ENCODE measurements at regions not wholly inside any gene's neighbourhood (a gene's known extent, or its start where the extent isn't known, plus 50 kb on each side); places are given as distances from the start of the nearest gene placed in this dataset.

DNA sequence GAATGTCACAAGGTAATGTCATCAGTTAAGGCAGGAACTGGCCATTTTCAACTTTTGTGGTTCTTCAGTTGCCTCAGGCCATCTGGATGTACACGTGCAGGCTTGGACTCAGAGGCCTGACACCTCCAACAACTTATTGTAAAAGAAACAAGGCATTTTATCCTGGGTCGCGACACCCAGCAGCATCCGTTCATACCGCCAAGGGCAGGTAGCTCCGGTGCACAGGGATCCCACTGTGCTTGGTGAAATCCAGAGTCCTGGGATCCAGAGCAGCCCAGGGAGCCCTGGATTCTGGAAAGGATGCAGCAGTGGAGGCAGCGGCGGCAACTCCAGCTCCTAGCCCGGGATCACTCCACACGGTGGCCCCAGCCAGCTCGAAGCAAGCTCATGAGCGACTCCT is 380.9 kb upstream of the STXBP6 start:
- WGBS, 2 donors, result 86 to 88% methylated on average over 3 to 9 of the region's 12 CpGs
- H3K36me3 ChIP-seq, result no peaks in the 10 kb centered on the region
- DNase-seq, result no peak
- TF ChIP-seq, protein P1, sequence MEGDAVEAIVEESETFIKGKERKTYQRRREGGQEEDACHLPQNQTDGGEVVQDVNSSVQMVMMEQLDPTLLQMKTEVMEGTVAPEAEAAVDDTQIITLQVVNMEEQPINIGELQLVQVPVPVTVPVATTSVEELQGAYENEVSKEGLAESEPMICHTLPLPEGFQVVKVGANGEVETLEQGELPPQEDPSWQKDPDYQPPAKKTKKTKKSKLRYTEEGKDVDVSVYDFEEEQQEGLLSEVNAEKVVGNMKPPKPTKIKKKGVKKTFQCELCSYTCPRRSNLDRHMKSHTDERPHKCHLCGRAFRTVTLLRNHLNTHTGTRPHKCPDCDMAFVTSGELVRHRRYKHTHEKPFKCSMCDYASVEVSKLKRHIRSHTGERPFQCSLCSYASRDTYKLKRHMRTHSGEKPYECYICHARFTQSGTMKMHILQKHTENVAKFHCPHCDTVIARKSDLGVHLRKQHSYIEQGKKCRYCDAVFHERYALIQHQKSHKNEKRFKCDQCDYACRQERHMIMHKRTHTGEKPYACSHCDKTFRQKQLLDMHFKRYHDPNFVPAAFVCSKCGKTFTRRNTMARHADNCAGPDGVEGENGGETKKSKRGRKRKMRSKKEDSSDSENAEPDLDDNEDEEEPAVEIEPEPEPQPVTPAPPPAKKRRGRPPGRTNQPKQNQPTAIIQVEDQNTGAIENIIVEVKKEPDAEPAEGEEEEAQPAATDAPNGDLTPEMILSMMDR (IDR thresholded peaks at IDR 0.05), result no peak
- no peak for TF ChIP-seq POLR2A (IDR thresholded peaks at IDR 0.05)
- H3K27ac ChIP-seq, result no peak overlapping the region
- no peaks in the 10 kb centered on the region for H3K27me3 ChIP-seq
- H3K9me3 ChIP-seq, result peaks cover 0 to 10% (median 0%) of the 10 kb centered on the region in 3 donors
- intact Hi-C loops (cut with DNase I), result no loop called here
- H3K4me1 ChIP-seq, result no peaks in the 10 kb centered on the region
- H3K4me3 ChIP-seq, result no peak overlapping the region

DNA sequence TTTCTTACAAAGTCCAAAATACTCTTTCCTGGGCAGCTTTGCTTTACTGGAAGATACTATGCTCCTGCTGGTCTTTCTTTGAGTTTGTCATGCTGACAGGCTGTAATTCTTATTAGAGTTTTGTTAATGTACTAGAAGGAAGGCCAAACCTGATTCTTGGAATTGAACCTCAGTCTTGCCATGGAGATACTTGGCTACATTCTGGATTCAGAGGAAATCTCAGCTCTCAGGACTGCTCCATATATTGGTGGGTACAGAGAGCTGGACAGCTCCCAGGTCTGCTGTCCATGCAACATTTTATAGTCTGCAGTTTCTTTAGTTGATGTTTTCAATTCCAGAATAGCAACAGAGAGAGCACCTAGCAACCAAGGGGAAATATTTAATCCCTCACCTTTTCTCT is 363.1 kb upstream of the STXBP6 start:
- intact Hi-C loops (cut with DNase I), result no loop called here
- TF ChIP-seq, protein P1 (IDR thresholded peaks at IDR 0.05), result no peak
- TF ChIP-seq POLR2A (IDR thresholded peaks at IDR 0.05), result no peak
- no peak for DNase-seq

DNA sequence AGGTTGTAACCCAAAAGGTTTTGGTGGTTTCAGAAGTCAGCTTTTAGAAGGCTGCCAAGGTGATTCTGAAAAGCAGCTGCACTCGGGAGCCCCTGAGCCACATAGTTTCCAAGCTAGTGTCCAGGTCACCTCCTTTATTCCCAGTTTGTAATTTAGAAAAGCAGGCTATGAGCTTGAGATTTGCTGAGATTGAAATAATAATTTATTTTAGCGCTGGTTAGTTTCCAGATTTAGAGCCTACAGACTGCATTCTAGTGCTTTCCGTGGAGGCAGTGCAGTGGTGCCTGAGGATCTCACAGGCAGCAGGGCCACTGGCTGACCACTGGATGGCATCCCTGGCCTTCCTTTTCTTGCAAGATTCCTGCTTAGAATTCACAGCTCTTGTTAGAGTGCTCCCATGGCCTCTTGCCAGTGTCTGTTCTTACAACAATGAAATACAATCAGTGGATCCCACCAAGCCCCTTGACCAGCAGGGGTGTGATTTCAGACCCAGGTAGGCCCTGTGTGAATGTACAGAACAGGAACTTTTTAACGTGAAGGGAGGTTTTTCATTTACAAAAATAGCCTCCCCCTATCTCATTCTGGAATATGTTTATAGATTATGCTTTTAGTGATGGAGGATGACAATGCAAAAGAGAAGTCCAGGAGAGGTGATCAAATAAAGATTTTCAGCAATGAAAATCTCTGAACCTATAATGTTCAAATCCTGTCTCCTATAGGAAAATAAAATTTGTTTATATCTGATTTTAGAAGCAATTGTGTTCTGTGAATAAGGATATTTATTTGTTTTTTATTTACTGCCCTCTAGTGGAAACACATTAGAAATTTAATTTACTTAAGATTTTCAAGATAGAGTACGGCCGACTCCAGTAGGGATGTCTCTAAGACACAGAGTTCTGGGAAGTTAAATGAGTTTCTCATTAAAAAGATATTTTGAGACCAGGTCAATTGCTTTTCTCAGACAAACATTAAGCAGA is 362.1 kb upstream of the STXBP6 start:
- no peak for TF ChIP-seq POLR2A (IDR thresholded peaks at IDR 0.05)
- TF ChIP-seq, protein P1 (IDR thresholded peaks at IDR 0.05), result peak in 1 of 6 experiments; percentile 14
- Histone ChIP-seq H3K27me3 (no peaks in the 10 kb centered on the region), H3K9me3 (no peaks in the 10 kb centered on the region), H3K27ac (no peak overlapping the region), H3K4me3 (no peak overlapping the region), H3K4me1 (no peaks in the 10 kb centered on the region), H3K36me3 (no peaks in the 10 kb centered on the region)
- no peak for DNase-seq
- WGBS, 2 donors, result 51 to 61% methylated on average over 6 of the region's 6 CpGs
- intact Hi-C loops (cut with DNase I), result no loop called here

More for the DNA sequence above, 363.1 kb upstream of the STXBP6 start:
- Histone ChIP-seq H3K4me3 (no peak overlapping the region), H3K27me3 (no peaks in the 10 kb centered on the region), H3K36me3 (no peaks in the 10 kb centered on the region), H3K9me3 (no peaks in the 10 kb centered on the region), H3K4me1 (no peaks in the 10 kb centered on the region), H3K27ac (no peak overlapping the region)

DNA sequence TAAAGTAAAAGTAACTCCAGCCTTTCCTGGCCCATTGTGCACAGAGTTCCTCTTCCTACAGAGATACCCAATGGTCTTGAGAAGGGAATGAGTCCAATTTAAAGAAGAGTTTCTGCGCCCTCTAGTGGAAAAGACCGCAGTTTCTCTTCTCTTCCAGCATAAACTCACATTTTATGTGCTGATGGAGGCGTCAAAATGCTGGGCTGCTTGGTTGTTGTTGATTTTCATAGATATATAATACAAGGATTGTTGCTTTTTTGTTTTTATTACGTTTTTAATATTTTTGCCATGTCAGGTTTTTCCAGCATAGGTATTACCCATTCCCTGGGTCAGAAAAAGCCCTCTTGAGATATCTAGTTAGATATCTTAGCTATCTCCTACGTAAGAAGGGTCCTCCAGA is 356.9 kb upstream of the STXBP6 start:
- no peak overlapping the region for H3K4me3 ChIP-seq
- no peaks in the 10 kb centered on the region for H3K27me3 ChIP-seq
- no peaks in the 10 kb centered on the region for H3K4me1 ChIP-seq
- intact Hi-C loops (cut with DNase I), result loop anchor here (10.0 kb wide), 1 partner anchor 602 kb away; no protein-coding TSS in a partner anchor
- no peaks in the 10 kb centered on the region for H3K9me3 ChIP-seq
- H3K27ac ChIP-seq, result no peak overlapping the region
- no peaks in the 10 kb centered on the region for H3K36me3 ChIP-seq
- no peak for TF ChIP-seq POLR2A (IDR thresholded peaks at IDR 0.05)
- TF ChIP-seq, protein P1 (IDR thresholded peaks at IDR 0.05), result peak in 2 of 6 experiments; percentile 21 to 39
- 26 to 27% methylated on average over 5 of the region's 5 CpGs for WGBS, 2 donors
- no peak for DNase-seq

DNA sequence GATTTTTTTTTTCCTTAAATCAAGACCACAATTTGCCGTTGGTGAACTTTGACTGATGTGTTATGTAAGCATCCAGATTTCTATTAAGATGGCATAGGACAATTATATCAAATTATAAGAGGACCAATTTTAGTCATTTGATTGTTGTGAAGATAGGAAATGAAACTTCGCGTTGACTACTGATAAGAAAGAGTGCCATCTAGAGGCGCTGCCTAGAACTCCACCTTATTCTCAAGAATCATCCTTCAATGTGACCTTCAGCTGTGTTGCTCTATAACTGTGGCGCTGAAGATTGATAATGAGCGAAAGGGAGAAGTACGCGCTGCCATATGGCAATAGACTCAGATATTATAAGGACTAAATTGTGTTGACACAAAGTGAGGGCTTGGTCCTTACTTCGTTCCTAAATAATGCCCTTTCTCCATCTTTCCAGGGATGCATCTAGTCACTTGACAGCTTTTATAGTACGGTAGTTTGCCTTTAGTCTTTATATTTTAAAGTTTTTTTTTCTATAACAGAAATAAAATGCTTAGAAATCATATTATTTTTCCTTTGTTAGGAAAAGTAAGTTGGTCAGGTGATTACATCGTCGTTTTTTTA is 350.8 kb upstream of the STXBP6 start:
- Histone ChIP-seq H3K4me1 (no peaks in the 10 kb centered on the region), H3K9me3 (no peaks in the 10 kb centered on the region), H3K27ac (no peak overlapping the region), H3K27me3 (no peaks in the 10 kb centered on the region), H3K36me3 (no peaks in the 10 kb centered on the region), H3K4me3 (no peak overlapping the region)
- intact Hi-C loops (cut with DNase I), result loop anchor here (10.0 kb wide), 1 partner anchor 596 kb away; no protein-coding TSS in a partner anchor
- DNase-seq, result no peak
- 25 to 27% methylated on average over 12 of the region's 12 CpGs for WGBS, 2 donors
- TF ChIP-seq, protein P1 (IDR thresholded peaks at IDR 0.05), result peak; percentile 23 to 59 (median 49)
- no peak for TF ChIP-seq POLR2A (IDR thresholded peaks at IDR 0.05)
